ENCODE measurements at regions not wholly inside any gene's neighbourhood (a gene's known extent, or its start where the extent isn't known, plus 50 kb on each side); places are given as distances from the start of the nearest gene placed in this dataset.
"Not testable (repeated sequence)": the region's sequence is repeated elsewhere in the genome, so short reads cannot be mapped to it uniquely, and the experiment has no call there.

DNA sequence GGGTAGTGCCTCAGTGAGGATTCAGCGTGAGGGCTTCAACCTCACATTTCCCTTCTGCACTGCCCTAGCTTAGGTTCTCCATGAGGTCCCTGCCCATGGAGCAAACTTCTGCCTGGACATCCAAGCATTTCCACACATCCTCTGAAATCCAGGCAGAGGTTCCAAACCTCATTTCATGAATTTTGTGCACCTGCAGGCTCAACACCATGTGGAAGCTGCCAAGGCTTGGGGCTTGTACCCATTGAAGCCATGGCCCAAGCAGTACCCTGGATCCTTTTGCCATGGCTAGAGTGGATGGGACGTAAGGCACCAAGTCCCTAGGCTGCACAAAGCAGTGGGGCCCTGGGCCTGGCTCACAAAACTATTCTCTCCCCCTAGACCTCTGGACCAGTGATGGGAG, 877.1 kb upstream of the KLHL1 start:
- TF ChIP-seq, protein P1, sequence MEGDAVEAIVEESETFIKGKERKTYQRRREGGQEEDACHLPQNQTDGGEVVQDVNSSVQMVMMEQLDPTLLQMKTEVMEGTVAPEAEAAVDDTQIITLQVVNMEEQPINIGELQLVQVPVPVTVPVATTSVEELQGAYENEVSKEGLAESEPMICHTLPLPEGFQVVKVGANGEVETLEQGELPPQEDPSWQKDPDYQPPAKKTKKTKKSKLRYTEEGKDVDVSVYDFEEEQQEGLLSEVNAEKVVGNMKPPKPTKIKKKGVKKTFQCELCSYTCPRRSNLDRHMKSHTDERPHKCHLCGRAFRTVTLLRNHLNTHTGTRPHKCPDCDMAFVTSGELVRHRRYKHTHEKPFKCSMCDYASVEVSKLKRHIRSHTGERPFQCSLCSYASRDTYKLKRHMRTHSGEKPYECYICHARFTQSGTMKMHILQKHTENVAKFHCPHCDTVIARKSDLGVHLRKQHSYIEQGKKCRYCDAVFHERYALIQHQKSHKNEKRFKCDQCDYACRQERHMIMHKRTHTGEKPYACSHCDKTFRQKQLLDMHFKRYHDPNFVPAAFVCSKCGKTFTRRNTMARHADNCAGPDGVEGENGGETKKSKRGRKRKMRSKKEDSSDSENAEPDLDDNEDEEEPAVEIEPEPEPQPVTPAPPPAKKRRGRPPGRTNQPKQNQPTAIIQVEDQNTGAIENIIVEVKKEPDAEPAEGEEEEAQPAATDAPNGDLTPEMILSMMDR (conservative IDR thresholded peaks at IDR 0.05; ENCODE audit: low read depth, low read length): no peak
- Histone ChIP-seq H3K79me2 (ENCODE audit: insufficient read depth, low read depth) (no peaks in the 10 kb centered on the region), H3K27me3 (ENCODE audit: insufficient read depth, low read depth) (no peaks in the 10 kb centered on the region), H3K27ac (no peak overlapping the region), H3K4me1 (ENCODE audit: low read depth, poor library complexity, severe bottlenecking) (no peaks in the 10 kb centered on the region), H4K20me1 (ENCODE audit: insufficient read depth) (no peaks in the 10 kb centered on the region), H3K36me3 (ENCODE audit: insufficient read depth) (no peaks in the 10 kb centered on the region), H2AFZ (ENCODE audit: low read depth) (no peak overlapping the region), H3K4me2 (no peak overlapping the region), H3K4me3 (IDR thresholded peaks at IDR 0.05; ENCODE audit: insufficient read depth, low read depth, low read length) (no peak overlapping the region), H3K9ac (no peak overlapping the region)

DNA sequence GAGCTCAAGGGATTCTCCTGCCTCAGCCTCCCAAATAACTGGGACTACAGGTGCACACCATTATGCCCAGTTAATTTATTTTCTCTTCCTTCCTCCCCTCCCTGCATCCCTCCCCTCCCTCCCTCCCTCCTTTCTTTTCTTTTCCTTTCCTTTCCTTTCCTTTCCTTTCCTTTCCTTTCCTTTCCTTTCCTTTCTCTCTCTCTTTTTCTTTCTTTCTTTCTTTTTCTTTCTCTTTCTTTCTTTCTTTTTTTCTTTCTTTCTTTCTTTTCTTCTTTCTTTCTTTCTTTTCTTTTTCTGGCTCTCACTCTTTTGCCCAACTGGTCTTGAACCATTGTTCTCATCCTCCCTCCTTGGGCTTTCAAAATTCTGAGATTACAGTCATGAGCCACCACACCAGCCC, 873.0 kb upstream of the KLHL1 start:
- not testable (repeated sequence) for H3K4me1 ChIP-seq (ENCODE audit: low read depth, poor library complexity, severe bottlenecking); H2AFZ ChIP-seq (ENCODE audit: low read depth); H4K20me1 ChIP-seq (ENCODE audit: insufficient read depth); H3K4me3 ChIP-seq (IDR thresholded peaks at IDR 0.05; ENCODE audit: insufficient read depth, low read depth, low read length); H3K9ac ChIP-seq; H3K27ac ChIP-seq; H3K4me2 ChIP-seq; H3K36me3 ChIP-seq (ENCODE audit: insufficient read depth); H3K27me3 ChIP-seq (ENCODE audit: insufficient read depth, low read depth); H3K79me2 ChIP-seq (ENCODE audit: insufficient read depth, low read depth)

DNA sequence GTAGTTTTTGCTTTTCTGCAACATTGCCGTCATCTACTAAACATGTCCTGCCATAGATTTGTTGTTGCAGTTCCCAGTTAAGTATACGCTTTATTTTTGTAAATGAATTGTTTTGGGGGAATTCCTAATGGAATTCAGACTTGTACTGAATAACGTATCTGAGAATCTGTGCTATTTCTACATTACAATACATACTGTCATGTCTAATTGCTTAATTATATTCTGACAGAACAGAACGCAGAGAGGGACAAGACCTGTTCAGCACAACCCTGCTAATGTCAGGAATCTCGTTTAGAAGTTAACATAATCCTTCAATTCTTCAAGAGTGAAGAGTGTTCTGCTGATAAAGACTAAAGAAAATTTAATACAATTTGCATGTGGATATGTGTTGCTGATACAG, 861.1 kb upstream of the KLHL1 start:
- TF ChIP-seq, protein P1 (conservative IDR thresholded peaks at IDR 0.05; ENCODE audit: low read depth, low read length): no peak
- no peaks in the 10 kb centered on the region for H3K27me3 ChIP-seq (ENCODE audit: insufficient read depth, low read depth)
- no peak overlapping the region for H3K4me2 ChIP-seq
- no peak overlapping the region for H3K27ac ChIP-seq
- no peak overlapping the region for H3K9ac ChIP-seq
- H4K20me1 ChIP-seq (ENCODE audit: insufficient read depth): no peaks in the 10 kb centered on the region
- H3K4me1 ChIP-seq (ENCODE audit: low read depth, poor library complexity, severe bottlenecking): no peaks in the 10 kb centered on the region
- H3K4me3 ChIP-seq (IDR thresholded peaks at IDR 0.05; ENCODE audit: insufficient read depth, low read depth, low read length): no peak overlapping the region
- H3K36me3 ChIP-seq (ENCODE audit: insufficient read depth): no peaks in the 10 kb centered on the region
- no peaks in the 10 kb centered on the region for H3K79me2 ChIP-seq (ENCODE audit: insufficient read depth, low read depth)
- H2AFZ ChIP-seq (ENCODE audit: low read depth): no peak overlapping the region

DNA sequence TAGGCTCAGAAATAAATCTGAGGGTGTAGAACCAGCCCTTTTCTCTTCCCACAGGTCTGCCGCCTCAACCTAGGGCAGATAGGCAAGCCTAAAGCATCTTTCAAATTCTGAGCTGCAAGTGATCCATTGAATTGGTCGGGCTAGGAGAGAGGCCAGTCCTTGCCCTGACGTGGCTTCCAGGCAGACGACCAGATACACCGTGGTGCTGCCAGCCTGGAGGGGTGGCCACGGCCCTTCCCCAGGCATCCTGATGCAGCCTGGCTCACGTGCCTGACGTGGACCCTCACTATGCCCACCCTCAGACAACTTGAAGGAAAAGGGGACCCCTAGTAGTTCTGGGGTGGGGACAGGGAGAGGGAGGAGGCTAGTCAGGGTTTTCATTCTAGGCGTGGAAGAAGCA, 859.3 kb upstream of the KLHL1 start:
- no peak overlapping the region for H3K9ac ChIP-seq
- TF ChIP-seq, protein P1 (conservative IDR thresholded peaks at IDR 0.05; ENCODE audit: low read depth, low read length): no peak

DNA sequence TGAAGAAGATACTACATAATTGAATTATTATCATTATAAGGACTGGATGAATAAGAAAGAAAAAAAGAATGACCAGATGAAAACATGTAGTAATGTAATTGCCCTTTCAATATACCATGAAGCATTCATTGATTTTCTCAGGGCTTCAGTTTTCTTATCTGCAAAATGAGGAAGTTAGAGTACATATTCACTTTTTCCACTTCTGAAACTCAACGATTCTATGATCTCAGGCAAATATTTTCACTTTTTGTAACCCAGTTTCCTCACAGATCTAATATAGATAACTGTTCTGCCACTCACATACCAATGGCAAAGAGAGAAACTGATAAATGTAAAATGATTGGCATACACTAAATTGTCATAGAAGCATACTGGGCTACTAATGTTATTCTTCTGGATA, 856.6 kb upstream of the KLHL1 start:
- no peaks in the 10 kb centered on the region for H3K4me1 ChIP-seq (ENCODE audit: low read depth, poor library complexity, severe bottlenecking)

More for the DNA sequence above, 859.3 kb upstream of the KLHL1 start:
- H2AFZ ChIP-seq (ENCODE audit: low read depth): no peak overlapping the region
- H4K20me1 ChIP-seq (ENCODE audit: insufficient read depth): no peaks in the 10 kb centered on the region
- no peak overlapping the region for H3K27ac ChIP-seq
- no peaks in the 10 kb centered on the region for H3K27me3 ChIP-seq (ENCODE audit: insufficient read depth, low read depth)
- no peaks in the 10 kb centered on the region for H3K36me3 ChIP-seq (ENCODE audit: insufficient read depth)
- H3K4me1 ChIP-seq (ENCODE audit: low read depth, poor library complexity, severe bottlenecking): no peaks in the 10 kb centered on the region
- H3K4me3 ChIP-seq (IDR thresholded peaks at IDR 0.05; ENCODE audit: insufficient read depth, low read depth, low read length): no peak overlapping the region
- no peak overlapping the region for H3K4me2 ChIP-seq
- no peaks in the 10 kb centered on the region for H3K79me2 ChIP-seq (ENCODE audit: insufficient read depth, low read depth)

More for the DNA sequence above, 856.6 kb upstream of the KLHL1 start:
- no peaks in the 10 kb centered on the region for H3K79me2 ChIP-seq (ENCODE audit: insufficient read depth, low read depth)
- TF ChIP-seq, protein P1 (conservative IDR thresholded peaks at IDR 0.05; ENCODE audit: low read depth, low read length): no peak
- H3K9ac ChIP-seq: no peak overlapping the region
- H3K27ac ChIP-seq: no peak overlapping the region
- no peak overlapping the region for H3K4me3 ChIP-seq (IDR thresholded peaks at IDR 0.05; ENCODE audit: insufficient read depth, low read depth, low read length)
- no peak overlapping the region for H2AFZ ChIP-seq (ENCODE audit: low read depth)
- no peak overlapping the region for H3K4me2 ChIP-seq
- H4K20me1 ChIP-seq (ENCODE audit: insufficient read depth): no peaks in the 10 kb centered on the region
- H3K27me3 ChIP-seq (ENCODE audit: insufficient read depth, low read depth): no peaks in the 10 kb centered on the region
- no peaks in the 10 kb centered on the region for H3K36me3 ChIP-seq (ENCODE audit: insufficient read depth)
